ENCODE measurements at regions not wholly inside any gene's neighbourhood (a gene's known extent, or its start where the extent isn't known, plus 50 kb on each side); places are given as distances from the start of the nearest gene placed in this dataset.
"Not testable (repeated sequence)": the region's sequence is repeated elsewhere in the genome, so short reads cannot be mapped to it uniquely, and the experiment has no call there.

DNA sequence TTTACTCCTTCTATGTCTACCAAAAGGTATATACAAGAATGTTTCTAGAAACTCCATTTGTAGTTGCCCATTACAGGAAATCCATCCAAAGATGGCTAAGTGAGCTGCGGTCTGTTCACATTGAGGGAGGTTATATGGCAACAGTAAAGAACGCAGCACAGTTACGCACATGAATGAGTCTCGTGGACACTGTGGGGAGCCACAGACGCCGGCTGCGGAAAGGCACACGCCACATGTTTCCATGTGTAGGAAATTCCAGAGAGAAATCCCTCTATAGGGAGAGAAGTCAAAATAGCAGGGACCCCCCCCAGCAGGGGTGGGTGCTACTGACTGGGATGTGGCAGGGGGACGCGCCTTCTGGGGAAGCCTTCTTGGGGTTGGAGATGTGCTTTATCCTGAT is 139.0 kb upstream of the NCOR2 start:
- no peak for DNase-seq (ENCODE audit: low read depth)

DNA sequence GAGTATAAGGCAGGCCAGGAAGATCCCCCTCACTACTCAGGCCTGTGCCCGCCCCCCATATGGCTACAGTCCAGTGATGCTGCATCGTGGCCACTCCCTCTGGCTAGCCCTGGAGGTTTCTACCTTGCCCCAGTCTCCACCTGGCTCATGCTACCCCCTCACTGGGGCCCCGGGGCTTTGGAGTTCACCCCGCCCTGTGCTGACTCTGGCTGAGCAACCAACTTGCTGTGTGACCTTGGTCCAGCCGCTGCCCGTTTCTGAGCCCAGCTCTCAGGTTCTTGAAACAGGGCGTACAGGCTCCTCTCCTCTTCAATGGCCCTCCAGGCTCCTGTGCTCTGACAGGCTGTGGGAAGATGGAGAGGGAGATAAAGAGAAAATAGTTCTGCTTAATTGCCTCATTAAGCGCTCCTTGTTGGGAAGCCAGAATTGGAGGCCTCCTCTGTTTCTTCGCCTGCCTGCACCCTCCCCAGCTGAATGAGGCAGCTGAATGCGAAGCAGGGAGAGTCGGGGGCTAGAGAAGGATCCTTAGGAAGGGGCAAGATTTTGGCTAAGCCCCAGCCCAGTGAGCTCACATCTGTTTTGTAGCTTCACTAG is 138.2 kb upstream of the NCOR2 start:
- no peak for DNase-seq (ENCODE audit: low read depth)

- DNase-seq (ENCODE audit: low read depth) = no peak
Observed at GRCh38 chr12:124704619-124705018, 137.2 kb upstream of the NCOR2 start.

DNA sequence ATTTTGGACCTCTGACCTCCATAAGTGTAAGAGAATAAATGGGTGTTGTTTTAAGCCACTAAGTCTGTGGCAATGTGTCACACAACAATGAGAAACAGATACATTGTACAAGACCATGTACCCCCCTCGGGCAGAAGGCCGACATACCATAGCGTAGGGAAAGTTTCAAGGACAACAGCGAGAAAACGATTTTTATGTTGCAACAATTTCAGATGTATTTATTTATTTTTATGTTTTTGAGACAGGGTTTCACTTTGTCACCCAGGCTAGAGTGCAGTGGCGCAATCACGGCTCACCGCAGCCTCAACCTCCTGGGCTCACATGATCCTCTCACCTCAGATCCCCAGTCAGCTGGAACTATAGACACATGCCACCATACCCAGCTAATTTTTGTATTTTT is 136.4 kb upstream of the NCOR2 start:
- DNase-seq (ENCODE audit: low read depth) = peak; percentile 73

DNA sequence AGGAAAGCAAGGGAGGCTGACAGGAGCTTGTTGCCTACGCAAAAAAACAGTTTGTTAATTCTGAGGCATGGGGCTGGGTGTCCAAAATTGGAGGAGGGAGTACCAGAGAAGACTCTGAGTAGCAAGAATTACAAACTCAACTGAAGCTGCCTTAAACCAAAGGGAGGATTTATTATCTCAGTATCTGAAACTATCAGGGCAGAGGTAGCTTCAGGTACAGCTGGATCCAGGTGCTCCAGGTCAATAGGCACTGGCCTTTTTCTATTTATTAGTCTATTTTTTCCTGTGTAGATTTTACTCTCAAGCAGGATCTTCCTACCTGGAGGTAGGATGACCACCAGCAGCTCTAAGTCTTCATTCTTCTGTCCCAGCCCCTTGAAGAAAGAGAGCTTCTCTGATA is 135.3 kb upstream of the NCOR2 start:
- DNase-seq (ENCODE audit: low read depth) = no peak

DNA sequence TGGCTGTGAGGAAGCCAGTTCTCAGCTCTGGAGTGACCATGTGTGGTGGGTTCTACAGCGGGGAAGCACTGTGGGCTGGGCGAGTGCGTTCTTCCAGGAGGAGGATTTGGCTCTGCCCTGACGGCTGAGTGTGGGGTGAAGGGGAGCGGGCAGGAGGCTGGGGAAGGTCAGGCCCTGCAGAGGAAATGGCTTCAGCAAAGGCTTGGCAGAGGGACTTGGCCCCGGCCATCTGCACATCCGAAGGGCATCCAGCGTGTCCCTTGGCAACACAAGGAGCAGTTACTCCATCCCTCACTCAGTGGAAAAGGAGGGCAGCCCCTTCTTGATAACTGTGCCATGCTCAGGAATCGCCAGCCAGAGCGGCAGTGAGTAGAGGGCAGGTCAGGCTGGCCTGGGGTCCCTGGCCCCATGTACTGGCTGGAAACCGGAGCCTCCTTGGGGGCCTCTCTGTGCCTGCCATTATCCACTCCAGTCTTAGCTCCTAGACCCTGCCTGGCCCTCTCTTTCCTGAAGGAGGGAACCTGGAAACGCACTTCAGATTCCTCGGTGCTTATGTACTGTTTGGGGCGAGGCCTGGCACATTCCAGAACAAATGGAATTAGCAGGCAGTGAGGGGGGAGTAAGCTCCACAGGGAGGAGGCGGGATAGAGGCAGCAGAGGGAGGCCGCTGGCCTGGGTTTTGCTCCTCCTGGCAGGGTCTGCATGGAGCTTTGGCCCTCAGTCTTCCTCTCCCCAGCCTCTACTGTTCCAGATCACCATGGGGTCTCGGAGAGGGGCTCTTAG is 133.6 kb upstream of the NCOR2 start:
- DNase-seq (ENCODE audit: low read depth) = no peak

DNA sequence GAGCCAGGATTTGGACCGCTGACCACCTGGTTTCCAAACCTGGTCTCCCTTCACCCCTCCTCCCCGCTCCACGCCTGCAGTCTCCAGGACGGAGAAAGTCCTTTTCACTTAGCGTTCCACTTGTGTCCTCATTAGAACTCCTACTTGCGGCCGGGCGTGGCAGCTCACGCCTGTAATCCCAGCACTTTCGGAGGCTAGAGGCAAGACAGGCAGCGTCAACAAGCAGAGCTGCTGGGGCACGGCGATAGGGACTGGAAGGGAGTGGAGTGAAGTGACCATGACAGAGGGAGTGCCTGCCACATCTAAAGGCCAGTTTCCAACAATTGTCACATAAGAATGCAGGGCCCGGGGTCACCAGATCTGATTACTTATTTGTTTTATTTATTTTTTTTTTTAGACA is 132.5 kb upstream of the NCOR2 start:
- no peak for DNase-seq (ENCODE audit: low read depth)

GRCh38 chr12:124698998-124699305 is 131.5 kb upstream of the NCOR2 start:
- no peak for DNase-seq (ENCODE audit: low read depth)

GRCh38 chr12:124698211-124698997 is 131.0 kb upstream of the NCOR2 start:
- no peak for DNase-seq (ENCODE audit: low read depth)

DNA sequence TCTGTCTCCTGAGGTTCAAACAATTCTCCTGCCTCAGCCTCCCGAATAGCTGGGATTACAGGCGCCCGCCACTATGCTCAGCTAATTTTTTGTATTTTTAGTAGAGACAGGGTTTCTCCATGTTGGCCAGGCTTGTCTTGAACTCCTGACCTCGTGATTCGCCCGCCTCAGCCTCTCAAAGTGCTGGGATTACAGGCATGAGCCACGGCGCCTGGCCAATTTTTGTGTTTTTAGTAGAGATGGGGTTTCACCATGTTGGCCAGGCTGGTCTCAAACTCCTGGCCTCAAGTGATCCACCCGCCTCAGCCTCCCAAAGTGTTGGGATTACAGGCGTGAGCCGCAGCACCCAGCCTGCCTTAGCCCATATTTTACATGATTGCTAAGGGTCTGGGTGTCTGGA is 130.3 kb upstream of the NCOR2 start:
- not testable (repeated sequence) for DNase-seq (ENCODE audit: low read depth)

DNA sequence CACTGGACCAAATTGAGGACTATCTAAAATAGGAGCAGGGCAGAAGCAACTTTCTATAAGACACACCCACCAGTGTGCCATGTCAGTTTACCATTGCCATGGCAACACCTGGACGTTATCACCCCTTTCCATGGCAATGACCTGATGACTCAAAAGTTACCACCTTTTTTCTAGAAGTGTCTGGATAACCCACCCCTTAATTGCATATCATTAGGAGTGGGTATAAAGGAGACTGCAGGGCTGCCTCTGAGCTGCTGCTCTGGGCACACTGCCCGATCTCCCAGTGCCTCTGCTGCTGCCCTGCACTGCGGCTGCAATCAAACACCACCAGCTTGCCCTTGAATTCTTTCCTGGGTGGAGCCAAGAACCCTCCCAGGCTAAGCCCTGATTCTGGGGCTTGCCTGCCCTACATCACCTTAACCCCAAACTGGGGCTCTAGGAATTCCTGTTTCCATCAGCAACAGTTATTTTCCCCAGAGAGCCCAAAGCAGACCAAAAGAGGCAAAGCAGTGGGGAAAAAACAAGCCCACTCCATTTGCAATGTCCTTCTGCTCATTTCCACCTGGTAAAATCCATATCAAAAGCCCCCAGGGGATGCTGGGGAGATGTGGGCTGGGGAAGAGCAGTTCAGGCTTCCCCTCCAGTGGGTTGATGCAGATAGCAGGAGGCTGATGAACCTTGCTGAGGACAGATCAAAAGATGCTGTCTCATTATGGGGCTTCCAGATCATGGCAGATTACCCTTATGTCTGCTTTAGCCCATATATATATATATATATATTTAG is 129.5 kb upstream of the NCOR2 start:
- DNase-seq (ENCODE audit: low read depth) = no peak

DNA sequence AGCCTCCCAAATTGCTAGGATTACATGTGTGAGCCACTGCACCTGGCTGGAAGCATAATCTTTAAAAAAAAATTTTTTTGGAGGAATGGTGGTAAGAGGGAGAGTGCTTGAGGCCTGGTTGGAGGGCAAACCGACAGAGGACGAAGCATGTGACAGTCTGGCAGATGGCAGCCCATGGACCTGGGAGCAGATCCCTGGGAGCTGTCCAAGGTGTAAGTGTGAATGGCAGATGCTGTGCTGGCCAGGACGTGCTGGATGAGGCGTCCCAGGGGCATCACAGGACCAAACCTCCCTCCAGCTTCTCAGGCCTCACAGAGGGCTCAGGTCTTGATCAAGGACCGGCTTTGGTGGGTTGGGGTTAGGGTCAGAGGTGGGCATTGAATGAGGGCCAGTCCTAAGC is 128.4 kb upstream of the NCOR2 start:
- DNase-seq (ENCODE audit: low read depth) = no peak

- peak; percentile 36 for DNase-seq (ENCODE audit: low read depth)
Observed at GRCh38 chr12:124694846-124695497, 127.6 kb upstream of the NCOR2 start.

DNA sequence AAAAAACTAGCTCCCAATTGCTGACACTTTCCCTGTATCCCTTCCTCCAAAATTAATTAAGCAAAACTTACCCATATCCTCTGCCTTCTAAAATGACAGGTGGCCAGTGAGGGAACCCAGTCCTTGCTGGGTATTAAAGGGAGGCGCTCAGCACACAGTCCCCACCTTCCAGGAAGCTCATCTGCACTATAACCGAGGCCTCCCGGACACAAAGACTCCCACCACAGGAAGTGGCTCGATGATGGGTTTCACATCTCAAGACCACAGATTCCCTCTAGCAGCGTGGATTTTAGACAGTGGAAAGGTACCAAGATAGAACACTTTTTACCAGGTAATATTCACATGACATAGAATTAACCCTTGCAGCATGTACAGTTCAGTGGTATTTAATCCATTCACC is 126.8 kb upstream of the NCOR2 start:
- no peak for DNase-seq (ENCODE audit: low read depth)

GRCh38 chr12:124693111-124693723 is 125.8 kb upstream of the NCOR2 start:
- DNase-seq (ENCODE audit: low read depth) = no peak

- no peak for DNase-seq (ENCODE audit: low read depth)
Observed at GRCh38 chr12:124692443-124692842, 125.0 kb upstream of the NCOR2 start.

GRCh38 chr12:124691429-124691828 is 124.0 kb upstream of the NCOR2 start:
- DNase-seq (ENCODE audit: low read depth) = no peak

- no peak for DNase-seq (ENCODE audit: low read depth)
Observed at GRCh38 chr12:124689631-124690030, 122.2 kb upstream of the NCOR2 start.

GRCh38 chr12:124688356-124688992 is 121.1 kb upstream of the NCOR2 start:
- DNase-seq (ENCODE audit: low read depth) = no peak

DNA sequence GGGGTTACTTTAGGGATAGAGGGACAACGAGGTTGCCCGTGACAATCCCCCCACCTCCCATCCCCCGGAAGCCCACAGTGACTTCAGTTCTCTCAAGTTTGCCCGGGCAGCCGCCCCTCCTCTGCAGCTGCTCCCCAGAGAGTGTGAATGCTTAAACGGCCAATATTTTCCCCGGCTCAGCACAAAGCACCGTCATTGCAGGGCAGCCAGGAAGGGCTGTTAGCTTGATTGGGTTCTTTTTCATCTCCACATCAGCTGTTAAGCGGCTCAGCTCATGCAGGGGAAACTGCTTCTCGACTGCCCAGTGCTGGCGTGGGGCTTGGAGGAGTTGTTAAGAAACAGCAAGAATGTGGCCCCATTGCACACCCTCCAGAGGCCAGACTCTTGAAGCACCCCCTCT is 120.5 kb upstream of the NCOR2 start:
- no peak for DNase-seq (ENCODE audit: low read depth)
